ENCODE measurements at regions not wholly inside any gene's neighbourhood (a gene's known extent, or its start where the extent isn't known, plus 50 kb on each side); places are given as distances from the start of the nearest gene placed in this dataset.

- DNase-seq: no peak
- H3K4me3 ChIP-seq: no peak overlapping the region
- no peaks in the 10 kb centered on the region for H3K36me3 ChIP-seq
- H3K27me3 ChIP-seq: no peaks in the 10 kb centered on the region
- H3K4me1 ChIP-seq: no peaks in the 10 kb centered on the region
- 50 to 72% methylated on average over 2 to 7 of the region's 7 CpGs for WGBS, 2 donors (ENCODE audit: low coverage in 1 of 2)
- intact Hi-C loops (cut with DNase I; ENCODE audit: low total_unique reads): no loop called here
- in situ Hi-C loops (cut with MboI; ENCODE audit: low pct_ligation_motif_present in 1 of 4, low pct_unique_long_range_greater_than_20kb in 1 of 4, low sequenced_read_pairs in 3 of 4): no loop called here
- no peaks in the 10 kb centered on the region for H3K9me3 ChIP-seq
- H3K27ac ChIP-seq: no peak overlapping the region
- TF ChIP-seq POLR2A (IDR thresholded peaks at IDR 0.05) (no peak), EP300 (IDR thresholded peaks at IDR 0.05; ENCODE audit: low read depth) (no peak), CTCF (IDR thresholded peaks at IDR 0.05) (no peak), POLR2AphosphoS5 (IDR thresholded peaks at IDR 0.05) (no peak)
These were observed 757.7 kb upstream of the ID2 start for GRCh38 chr2:7924023-7924762.

GRCh38 chr2:7925506-7925905 is 756.4 kb upstream of the ID2 start:
- Histone ChIP-seq H3K27me3 (no peaks in the 10 kb centered on the region), H3K4me1 (no peaks in the 10 kb centered on the region), H3K27ac (no peak overlapping the region), H3K36me3 (no peaks in the 10 kb centered on the region), H3K9me3 (no peaks in the 10 kb centered on the region), H3K4me3 (no peak overlapping the region)
- intact Hi-C loops (cut with DNase I; ENCODE audit: low total_unique reads): no loop called here
- TF ChIP-seq EP300 (IDR thresholded peaks at IDR 0.05; ENCODE audit: low read depth) (no peak), POLR2A (IDR thresholded peaks at IDR 0.05) (no peak), POLR2AphosphoS5 (IDR thresholded peaks at IDR 0.05) (no peak), CTCF (IDR thresholded peaks at IDR 0.05) (no peak)
- 89% methylated on average over 1 of the region's 1 CpG; no CpG with 5 or more reads in 1 of the 2 donors for WGBS, 2 donors (ENCODE audit: low coverage in 1 of 2)
- no peak for DNase-seq
- in situ Hi-C loops (cut with MboI; ENCODE audit: low pct_ligation_motif_present in 1 of 4, low pct_unique_long_range_greater_than_20kb in 1 of 4, low sequenced_read_pairs in 3 of 4): no loop called here

GRCh38 chr2:7927691-7928090 is 754.2 kb upstream of the ID2 start:
- WGBS, 2 donors (ENCODE audit: low coverage in 1 of 2): 61 to 72% methylated on average over 2 of the region's 2 CpGs
- Histone ChIP-seq H3K27me3 (no peaks in the 10 kb centered on the region), H3K4me1 (peaks cover 0 to 2% (median 0%) of the 10 kb centered on the region in 4 donors), H3K9me3 (no peaks in the 10 kb centered on the region), H3K27ac (no peak overlapping the region), H3K4me3 (no peak overlapping the region), H3K36me3 (no peaks in the 10 kb centered on the region)
- in situ Hi-C loops (cut with MboI; ENCODE audit: low pct_ligation_motif_present in 1 of 4, low pct_unique_long_range_greater_than_20kb in 1 of 4, low sequenced_read_pairs in 3 of 4): no loop called here
- intact Hi-C loops (cut with DNase I; ENCODE audit: low total_unique reads): no loop called here
- no peak for DNase-seq
- TF ChIP-seq POLR2A (IDR thresholded peaks at IDR 0.05) (no peak), CTCF (IDR thresholded peaks at IDR 0.05) (no peak), POLR2AphosphoS5 (IDR thresholded peaks at IDR 0.05) (no peak), EP300 (IDR thresholded peaks at IDR 0.05; ENCODE audit: low read depth) (no peak)

- intact Hi-C loops (cut with DNase I; ENCODE audit: low total_unique reads): no loop called here
- Histone ChIP-seq H3K27me3 (no peaks in the 10 kb centered on the region), H3K27ac (no peak overlapping the region), H3K36me3 (no peaks in the 10 kb centered on the region), H3K9me3 (no peaks in the 10 kb centered on the region), H3K4me3 (no peak overlapping the region), H3K4me1 (peaks cover 0 to 17% (median 3%) of the 10 kb centered on the region in 4 donors)
- in situ Hi-C loops (cut with MboI; ENCODE audit: low pct_ligation_motif_present in 1 of 4, low pct_unique_long_range_greater_than_20kb in 1 of 4, low sequenced_read_pairs in 3 of 4): no loop called here
- 84 to 86% methylated on average over 6 to 9 of the region's 9 CpGs for WGBS, 2 donors (ENCODE audit: low coverage in 1 of 2)
- no peak for DNase-seq
- no peak for TF ChIP-seq POLR2AphosphoS5 (IDR thresholded peaks at IDR 0.05)
- TF ChIP-seq EP300 (IDR thresholded peaks at IDR 0.05; ENCODE audit: low read depth): no peak
- no peak for TF ChIP-seq POLR2A (IDR thresholded peaks at IDR 0.05)
- TF ChIP-seq CTCF (IDR thresholded peaks at IDR 0.05): no peak
These were observed 752.6 kb upstream of the ID2 start for GRCh38 chr2:7929281-7929680.
